H9 (cell line): ENCODE measurements at regions not wholly inside any gene's neighbourhood (a gene's known extent, or its start where the extent isn't known, plus 50 kb on each side); places are given as distances from the start of the nearest gene placed in this dataset.
A peak's percentile ranks its signal among the peaks of the same experiment; 100 is the strongest.

Experiments
- DNase-seq: peaks from one replicate; pipeline ENCODE4 v3.0.0-alpha.2; 2017
- H2AFZ ChIP-seq: one replicate; pipeline ENCODE4 v1.6.1; 2013; ENCODE audit warnings: mild to moderate bottlenecking, low read length, control low read depth, moderate library complexity
- H2AK5ac ChIP-seq: 2 replicates; pipeline ENCODE4 v1.6.1; 2013; ENCODE audit warnings: low read length, control low read depth, mixed read lengths; ENCODE audit not compliant: insufficient read length
- H2BK120ac ChIP-seq: one replicate; pipeline ENCODE4 v1.6.1; 2013; ENCODE audit warnings: low read depth, mild to moderate bottlenecking, low read length, control low read depth, inconsistent platforms; ENCODE audit not compliant: poor library complexity, severe bottlenecking
- H2BK12ac ChIP-seq: 2 replicates; pipeline ENCODE4 v1.6.1; 2013; ENCODE audit warnings: low read length, control low read depth, mixed read lengths, low read depth; ENCODE audit not compliant: insufficient read length
- H2BK15ac ChIP-seq: 2 replicates; pipeline ENCODE4 v1.6.1; 2013; ENCODE audit warnings: low read depth, low read length, control low read depth
- H2BK20ac ChIP-seq: one replicate; pipeline ENCODE4 v1.6.1; 2013; ENCODE audit warnings: low read depth, mild to moderate bottlenecking, low read length, control low read depth, inconsistent platforms; ENCODE audit not compliant: poor library complexity, severe bottlenecking
- H2BK5ac ChIP-seq: 2 replicates; pipeline ENCODE4 v1.6.1; 2013; ENCODE audit warnings: low read length, control low read depth, mixed read lengths; ENCODE audit not compliant: insufficient read length
- H3K14ac ChIP-seq: 2 replicates; pipeline ENCODE4 v1.6.1; 2013; ENCODE audit warnings: low read length, control low read depth; ENCODE audit not compliant: insufficient read depth
- H3K18ac ChIP-seq: 2 replicates; pipeline ENCODE4 v1.6.1; 2013; ENCODE audit warnings: low read depth, mild to moderate bottlenecking, mixed read lengths, low read length, control low read depth; ENCODE audit not compliant: insufficient read length
- H3K23ac ChIP-seq: 2 replicates; pipeline ENCODE4 v1.6.1; 2013; ENCODE audit warnings: low read length, control low read depth, mixed read lengths, low read depth; ENCODE audit not compliant: insufficient read length
- H3K23me2 ChIP-seq: 2 replicates; pipeline ENCODE4 v1.6.1; 2013; ENCODE audit warnings: low read depth, mild to moderate bottlenecking, mixed read lengths, low read length, control low read depth; ENCODE audit not compliant: insufficient read length, poor library complexity, severe bottlenecking
- H3K27ac ChIP-seq: 2 replicates; pipeline ENCODE4 v1.5.1; 2013; ENCODE audit warnings: low read length, control low read depth, mixed read lengths, low read depth; ENCODE audit not compliant: insufficient read length
- H3K27me3 ChIP-seq: 2 replicates; pipeline ENCODE4 v1.6.1; 2013; ENCODE audit warnings: low read length, control low read depth, inconsistent platforms; ENCODE audit not compliant: insufficient read depth
- H3K4ac ChIP-seq: 2 replicates; pipeline ENCODE4 v1.6.1; 2013; ENCODE audit warnings: low read depth, mild to moderate bottlenecking, control low read depth, inconsistent platforms, low read length, moderate library complexity
- H3K4me1 ChIP-seq: 2 replicates; pipeline ENCODE4 v1.6.1; 2013; ENCODE audit warnings: low read length, control low read depth, inconsistent platforms; ENCODE audit not compliant: insufficient read depth
- H3K4me2 ChIP-seq: 2 replicates; pipeline ENCODE4 v1.6.1; 2013; ENCODE audit warnings: low read length, control low read depth, mixed read lengths; ENCODE audit not compliant: insufficient read length, insufficient read depth
- H3K56ac ChIP-seq: 2 replicates; pipeline ENCODE4 v1.6.1; 2013; ENCODE audit warnings: low read depth, mild to moderate bottlenecking, mixed read lengths, low read length, control low read depth; ENCODE audit not compliant: insufficient read length
- H3K79me1 ChIP-seq: 2 replicates; pipeline ENCODE4 v1.6.1; 2013; ENCODE audit warnings: low read depth, mild to moderate bottlenecking, moderate library complexity, low read length, control low read depth, inconsistent platforms; ENCODE audit not compliant: insufficient read depth, poor library complexity, severe bottlenecking
- H3K79me2 ChIP-seq: 2 replicates; pipeline ENCODE4 v1.6.1; 2013; ENCODE audit warnings: low read length, control low read depth, inconsistent platforms; ENCODE audit not compliant: insufficient read depth
- H3K9ac ChIP-seq: 2 replicates; pipeline ENCODE4 v1.6.1; 2013; ENCODE audit warnings: low read length, control low read depth, mixed read lengths; ENCODE audit not compliant: insufficient read length; ENCODE audit errors: extremely low read depth
- H3K9me3 ChIP-seq: one replicate; pipeline ENCODE4 v1.6.1; 2013; ENCODE audit warnings: low read depth, low read length, inconsistent platforms; ENCODE audit not compliant: control insufficient read depth
- H3T11ph ChIP-seq: one replicate; pipeline ENCODE4 v1.6.1; 2013; ENCODE audit warnings: mild to moderate bottlenecking, low read length, control low read depth, inconsistent platforms
- H4K20me1 ChIP-seq: one replicate; pipeline ENCODE4 v1.6.1; 2013; ENCODE audit not compliant: control insufficient read depth, insufficient read length, insufficient read depth
- H4K5ac ChIP-seq: 2 replicates; pipeline ENCODE4 v1.6.1; 2013; ENCODE audit warnings: low read depth, mild to moderate bottlenecking, mixed read lengths, low read length, control low read depth; ENCODE audit not compliant: insufficient read length
- H4K8ac ChIP-seq: replicated peaks from 2 replicates; pipeline ENCODE4 v1.6.1; 2013; ENCODE audit warnings: low read length, control low read depth, mixed read lengths, low read depth; ENCODE audit not compliant: insufficient read length
- H4K91ac ChIP-seq: 2 replicates; pipeline ENCODE4 v1.6.1; 2013; ENCODE audit warnings: low read depth, mild to moderate bottlenecking, moderate library complexity, mixed read lengths, low read length, control low read depth; ENCODE audit not compliant: insufficient read length
- H3K27ac Mint-ChIP-seq, 3 experiments: 2 replicates in 2 of 3; 3 replicates in 1 of 3; pipeline ENCODE4 v1.8.0; 2020 to 2021; ENCODE audit warnings: mixed read lengths in 3 of 3, mild to moderate bottlenecking in 1 of 3, moderate library complexity in 1 of 3
- H3K27me3 Mint-ChIP-seq: 2 replicates; pipeline ENCODE4 v1.8.0; 2021; ENCODE audit warnings: low read depth, mild to moderate bottlenecking, moderate library complexity, mixed read lengths
- H3K36me3 Mint-ChIP-seq, 3 experiments: 2 replicates in 2 of 3; 3 replicates in 1 of 3; pipeline ENCODE4 v1.8.0; 2020 to 2021; ENCODE audit warnings: low read depth in 3 of 3, mixed read lengths in 3 of 3; ENCODE audit not compliant: insufficient read depth in 1 of 3
- H3K4me1 Mint-ChIP-seq, 2 experiments: 2 replicates each; pipeline ENCODE4 v1.8.0; 2020; ENCODE audit warnings: mixed read lengths in 2 of 2
- H3K4me3 Mint-ChIP-seq, 2 experiments: 2 replicates in 1 of 2; 3 replicates in 1 of 2; pipeline ENCODE4 v1.8.0; 2020 to 2021; ENCODE audit warnings: mild to moderate bottlenecking in 2 of 2, mixed read lengths in 2 of 2, moderate library complexity in 1 of 2
- H3K9me3 Mint-ChIP-seq, 2 experiments: 2 replicates in 1 of 2; 3 replicates in 1 of 2; pipeline ENCODE4 v1.8.0; 2020; ENCODE audit warnings: mild to moderate bottlenecking in 2 of 2, mixed read lengths in 2 of 2, moderate library complexity in 1 of 2
- CTCF ChIP-seq: fragments of 200-600 bp; sonication (generic); conservative IDR thresholded peaks from 3 replicates; pipeline ENCODE4 v1.8.0; 2021; ENCODE audit warnings: antibody characterized with exemption, mild to moderate bottlenecking
- WGBS: extraction: QIAGEN DNeasy Blood & Tissue Kit; methylation state at CpG from one replicate; pipeline ENCODE4 v1.1.7; 2013; ENCODE audit warnings: missing lambda C conversion rate, low lambda C conversion rate, mixed read lengths; ENCODE audit not compliant: insufficient read length; ENCODE audit errors: extremely low coverage; 5-methylcytosine and 5-hydroxymethylcytosine counted together

- Histone ChIP-seq H2AFZ (no peak overlapping the region), H4K91ac (no peak overlapping the region), H3K23me2 (no peaks in the 10 kb centered on the region), H2BK5ac (no peak overlapping the region), H2AK5ac (no peak overlapping the region), H3K79me2 (no peaks in the 10 kb centered on the region), H3K18ac (no peak overlapping the region), H3T11ph (no peak overlapping the region), H3K4ac (no peak overlapping the region), H4K8ac (no peak overlapping the region), H3K14ac (no peak overlapping the region), H3K56ac (peak overlapping the region; percentile 4), H3K27ac (no peak overlapping the region), H3K23ac (no peak overlapping the region), H3K9me3 (no peaks in the 10 kb centered on the region), H2BK120ac (no peak overlapping the region), H3K27me3 (no peaks in the 10 kb centered on the region), H2BK15ac (no peak overlapping the region), H3K4me1 (no peaks in the 10 kb centered on the region), H3K79me1 (no peaks in the 10 kb centered on the region), H3K9ac (no peak overlapping the region), H2BK12ac (no peak overlapping the region), H3K4me2 (no peak overlapping the region), H4K20me1 (no peaks in the 10 kb centered on the region), H2BK20ac (no peak overlapping the region), H4K5ac (no peak overlapping the region)
- H3K4me3 Mint-ChIP-seq = no peak overlapping the region
- peaks cover 4% of the 10 kb centered on the region for H3K27me3 Mint-ChIP-seq
- no peaks in the 10 kb centered on the region; a peak in 2 of 5 replicates for H3K9me3 Mint-ChIP-seq
- TF ChIP-seq CTCF = no peak
- DNase-seq = no peak
- no peaks in the 10 kb centered on the region; a peak in 1 of 7 replicates for H3K36me3 Mint-ChIP-seq
- no peaks in the 10 kb centered on the region for H3K4me1 Mint-ChIP-seq
- no peak overlapping the region for H3K27ac Mint-ChIP-seq
- WGBS = 90% methylated on average over 2 of the region's 3 CpGs
Measured at GRCh38 chr5:175034924-175035323, 310.5 kb downstream of the MSX2 start.
